ENCODE measurements at regions not wholly inside any gene's neighbourhood (a gene's known extent, or its start where the extent isn't known, plus 50 kb on each side); places are given as distances from the start of the nearest gene placed in this dataset.

DNA sequence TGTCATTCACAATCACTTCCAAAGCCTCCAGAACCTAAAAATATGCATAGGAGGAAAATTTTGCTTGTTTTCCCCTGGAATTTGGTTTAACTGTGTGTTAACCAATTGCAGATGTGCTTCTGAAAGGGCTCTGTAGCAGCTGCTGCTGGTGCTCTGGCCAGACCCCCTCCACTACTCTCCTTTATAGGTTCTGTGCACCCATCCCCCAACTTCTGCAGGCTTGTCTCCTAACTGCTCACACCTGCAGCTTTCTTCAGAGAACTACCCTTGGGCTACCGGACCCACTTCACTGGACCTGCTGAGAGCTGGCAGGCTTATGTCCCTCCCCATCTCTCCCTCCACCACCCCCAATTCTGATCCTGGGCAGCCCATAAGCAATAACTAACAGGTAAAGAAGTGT lies 662.1 kb upstream of the DIPK2B start:
- H3K79me2 ChIP-seq (ENCODE audit: insufficient read depth, low read length) = no peaks in the 10 kb centered on the region
- no peaks in the 10 kb centered on the region for H3K36me3 ChIP-seq (ENCODE audit: insufficient read depth, low read length)
- no peak overlapping the region for H2AFZ ChIP-seq (ENCODE audit: low read length)
- H3K9ac ChIP-seq (ENCODE audit: low read length) = no peak overlapping the region
- no peaks in the 10 kb centered on the region for H3K27me3 ChIP-seq (ENCODE audit: insufficient read depth, low read length)
- no peak overlapping the region for H3K4me3 ChIP-seq (ENCODE audit: low read depth, low read length, poor library complexity, severe bottlenecking)
- no peak for TF ChIP-seq CTCF (IDR thresholded peaks at IDR 0.05; ENCODE audit: low read length)
- no peak for TF ChIP-seq EZH2 (IDR thresholded peaks at IDR 0.05; ENCODE audit: borderline replicate concordance, low read length)
- H3F3A ChIP-seq (ENCODE audit: insufficient read depth, low read length) = no peaks in the 10 kb centered on the region
- H3K9me2 ChIP-seq (ENCODE audit: low read depth, low read length) = no peaks in the 10 kb centered on the region
- no peaks in the 10 kb centered on the region for H3K4me1 ChIP-seq (ENCODE audit: insufficient read depth, low read length, severe bottlenecking)
- H3K27ac ChIP-seq (ENCODE audit: low read depth, low read length, poor library complexity, severe bottlenecking) = no peak overlapping the region
- no peak overlapping the region for H3K4me2 ChIP-seq (ENCODE audit: low read length)
- no peaks in the 10 kb centered on the region for H3K9me3 ChIP-seq (ENCODE audit: low read length)
- H4K20me1 ChIP-seq (ENCODE audit: insufficient read depth, low read length) = no peaks in the 10 kb centered on the region

GRCh38 chrX:45860450-45860849 lies 659.8 kb upstream of the DIPK2B start:
- TF ChIP-seq EZH2 (IDR thresholded peaks at IDR 0.05; ENCODE audit: borderline replicate concordance, low read length) (no peak), CTCF (IDR thresholded peaks at IDR 0.05; ENCODE audit: low read length) (no peak)
- no peak overlapping the region for H3K27ac ChIP-seq (ENCODE audit: low read depth, low read length, poor library complexity, severe bottlenecking)
- H3K9ac ChIP-seq (ENCODE audit: low read length) = no peak overlapping the region
- no peaks in the 10 kb centered on the region for H3K27me3 ChIP-seq (ENCODE audit: insufficient read depth, low read length)
- no peak overlapping the region for H3K4me2 ChIP-seq (ENCODE audit: low read length)
- H3K79me2 ChIP-seq (ENCODE audit: insufficient read depth, low read length) = no peaks in the 10 kb centered on the region
- H3K9me2 ChIP-seq (ENCODE audit: low read depth, low read length) = no peaks in the 10 kb centered on the region
- no peaks in the 10 kb centered on the region for H3K9me3 ChIP-seq (ENCODE audit: low read length)
- no peaks in the 10 kb centered on the region for H4K20me1 ChIP-seq (ENCODE audit: insufficient read depth, low read length)
- H3K4me3 ChIP-seq (ENCODE audit: low read depth, low read length, poor library complexity, severe bottlenecking) = no peak overlapping the region
- no peak overlapping the region for H2AFZ ChIP-seq (ENCODE audit: low read length)
- H3K36me3 ChIP-seq (ENCODE audit: insufficient read depth, low read length) = no peaks in the 10 kb centered on the region
- H3F3A ChIP-seq (ENCODE audit: insufficient read depth, low read length) = no peaks in the 10 kb centered on the region
- H3K4me1 ChIP-seq (ENCODE audit: insufficient read depth, low read length, severe bottlenecking) = no peaks in the 10 kb centered on the region

DNA sequence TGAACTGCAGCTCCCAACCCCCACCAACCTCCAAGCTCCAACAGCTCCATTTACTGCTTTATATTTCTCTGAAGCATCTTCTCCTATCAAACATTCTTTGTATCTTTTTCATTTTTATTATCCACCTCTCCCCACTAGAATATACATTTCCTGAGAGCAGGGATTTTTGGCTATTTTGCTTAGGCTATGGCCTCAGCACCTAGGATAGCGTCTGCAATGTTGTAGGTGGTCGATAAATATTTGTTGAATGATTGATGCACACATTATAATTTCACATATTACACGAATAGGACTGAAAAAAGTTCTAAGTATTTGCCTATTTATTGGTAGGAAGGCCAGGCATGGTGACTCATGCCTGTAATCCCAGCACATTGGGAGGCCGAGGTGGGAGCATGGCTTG lies 658.7 kb upstream of the DIPK2B start:
- Histone ChIP-seq H2AFZ (ENCODE audit: low read length) (no peak overlapping the region), H3K9ac (ENCODE audit: low read length) (no peak overlapping the region), H3K4me1 (ENCODE audit: insufficient read depth, low read length, severe bottlenecking) (no peaks in the 10 kb centered on the region), H3K27me3 (ENCODE audit: insufficient read depth, low read length) (no peaks in the 10 kb centered on the region), H3K4me3 (ENCODE audit: low read depth, low read length, poor library complexity, severe bottlenecking) (no peak overlapping the region), H3K27ac (ENCODE audit: low read depth, low read length, poor library complexity, severe bottlenecking) (no peak overlapping the region), H3K9me3 (ENCODE audit: low read length) (no peaks in the 10 kb centered on the region), H3K36me3 (ENCODE audit: insufficient read depth, low read length) (no peaks in the 10 kb centered on the region), H3F3A (ENCODE audit: insufficient read depth, low read length) (no peaks in the 10 kb centered on the region), H3K9me2 (ENCODE audit: low read depth, low read length) (no peaks in the 10 kb centered on the region), H4K20me1 (ENCODE audit: insufficient read depth, low read length) (no peaks in the 10 kb centered on the region), H3K79me2 (ENCODE audit: insufficient read depth, low read length) (no peaks in the 10 kb centered on the region), H3K4me2 (ENCODE audit: low read length) (no peak overlapping the region)
- TF ChIP-seq EZH2 (IDR thresholded peaks at IDR 0.05; ENCODE audit: borderline replicate concordance, low read length) (no peak), CTCF (IDR thresholded peaks at IDR 0.05; ENCODE audit: low read length) (no peak)

Measured in OCI-LY1 (cell line).